ENCODE measurements at regions not wholly inside any gene's neighbourhood (a gene's known extent, or its start where the extent isn't known, plus 50 kb on each side); places are given as distances from the start of the nearest gene placed in this dataset.

DNA sequence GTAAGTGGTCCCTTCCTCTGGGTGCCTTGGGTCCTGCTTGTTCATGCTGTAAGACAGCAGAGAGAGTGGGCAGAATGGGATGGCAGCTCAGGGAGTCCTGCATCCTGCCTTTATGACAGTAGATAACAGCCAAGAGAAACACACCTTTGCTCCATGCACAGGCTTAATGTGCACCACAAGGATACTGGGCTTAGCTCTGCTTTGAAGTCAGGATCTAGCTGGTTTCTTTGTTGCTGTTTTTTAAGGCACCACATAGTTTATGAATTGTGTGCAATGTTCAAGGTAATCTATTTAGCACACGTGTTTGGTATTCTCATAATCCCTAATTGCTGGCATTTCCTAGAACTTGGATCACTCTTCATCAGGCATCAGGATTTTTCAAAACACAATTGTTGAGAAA lies 239.5 kb upstream of the DCN start:
- H3K36me3 ChIP-seq (ENCODE audit: insufficient read depth, low read depth, low read length) = no peaks in the 10 kb centered on the region
- H3K9me3 ChIP-seq (ENCODE audit: insufficient read depth, low read depth, low read length) = no peaks in the 10 kb centered on the region
- no peak overlapping the region for H3K9ac ChIP-seq (ENCODE audit: low read depth, low read length)
- H3K4me1 ChIP-seq (ENCODE audit: insufficient read depth, low read length) = peaks cover 11% of the 10 kb centered on the region
- no peaks in the 10 kb centered on the region for H3K27me3 ChIP-seq (ENCODE audit: insufficient read depth, low read length)
- H3K27ac ChIP-seq (ENCODE audit: low read length) = no peak overlapping the region
- H3K4me3 ChIP-seq (ENCODE audit: low read length) = no peak overlapping the region

DNA sequence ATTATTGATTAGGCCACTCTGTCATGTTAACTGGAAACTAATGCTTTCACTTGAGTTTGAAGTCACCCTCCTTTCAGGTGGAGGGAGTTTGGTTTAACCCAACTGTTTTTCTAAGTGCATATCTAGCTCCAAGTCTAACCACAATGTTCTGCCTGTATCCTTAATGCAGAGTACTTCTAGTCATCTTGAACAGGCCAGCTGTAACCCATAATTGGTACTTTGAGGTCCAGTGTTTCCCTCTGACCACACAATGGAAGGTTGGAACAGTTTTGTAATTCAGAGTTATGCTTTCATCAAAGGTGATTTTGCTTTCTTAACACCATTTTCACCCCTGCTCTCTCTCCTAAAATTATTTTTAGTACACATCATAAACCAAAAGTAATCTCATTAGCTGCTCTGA lies 237.2 kb upstream of the DCN start:
- H3K9ac ChIP-seq (ENCODE audit: low read depth, low read length) = no peak overlapping the region
- H3K36me3 ChIP-seq (ENCODE audit: insufficient read depth, low read depth, low read length) = no peaks in the 10 kb centered on the region
- peaks cover 12% of the 10 kb centered on the region for H3K4me1 ChIP-seq (ENCODE audit: insufficient read depth, low read length)
- no peaks in the 10 kb centered on the region for H3K27me3 ChIP-seq (ENCODE audit: insufficient read depth, low read length)
- H3K27ac ChIP-seq (ENCODE audit: low read length) = no peak overlapping the region
- no peaks in the 10 kb centered on the region for H3K9me3 ChIP-seq (ENCODE audit: insufficient read depth, low read depth, low read length)
- H3K4me3 ChIP-seq (ENCODE audit: low read length) = no peak overlapping the region

DNA sequence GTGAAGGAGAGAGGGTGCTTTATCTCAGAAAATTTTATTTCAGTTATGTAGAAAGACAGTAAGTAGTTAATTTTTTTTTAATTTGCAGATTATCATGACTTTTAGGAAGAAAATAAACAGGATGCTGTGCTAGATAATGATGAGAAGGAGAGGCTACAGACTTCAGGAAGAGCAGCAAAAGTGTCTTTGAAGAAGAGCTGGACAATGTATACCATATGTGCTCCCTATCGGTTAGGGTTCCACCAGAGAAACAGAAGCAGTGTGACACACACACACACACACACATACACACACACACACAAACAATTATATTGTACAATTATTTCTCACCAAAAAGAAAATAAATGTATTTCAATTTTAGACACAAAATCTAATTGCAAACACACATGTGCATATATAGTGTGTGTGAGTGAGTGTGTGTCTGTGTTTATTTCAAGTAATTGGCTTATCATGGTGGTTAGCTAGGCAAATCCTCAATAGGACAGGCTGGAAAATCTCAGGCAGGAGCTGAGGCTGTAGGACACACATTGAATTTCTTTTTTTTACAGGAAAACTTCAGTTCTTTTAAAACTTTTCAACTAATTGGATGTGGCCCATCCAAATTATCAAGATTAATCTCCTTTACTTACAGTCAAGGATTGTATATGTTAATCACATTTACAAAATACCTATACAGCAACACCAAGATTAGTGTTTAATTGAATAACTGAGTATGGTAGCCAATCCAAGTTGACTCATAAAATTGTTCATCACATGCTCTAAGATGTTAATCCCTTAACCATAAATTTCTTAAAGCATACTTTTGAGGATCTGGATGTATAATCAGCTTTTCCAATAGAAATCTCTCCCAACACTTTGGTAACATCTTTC lies 235.8 kb upstream of the DCN start:
- H3K36me3 ChIP-seq (ENCODE audit: insufficient read depth, low read depth, low read length) = no peaks in the 10 kb centered on the region
- H3K9ac ChIP-seq (ENCODE audit: low read depth, low read length) = no peak overlapping the region
- H3K9me3 ChIP-seq (ENCODE audit: insufficient read depth, low read depth, low read length) = no peaks in the 10 kb centered on the region
- H3K4me3 ChIP-seq (ENCODE audit: low read length) = no peak overlapping the region
- H3K27me3 ChIP-seq (ENCODE audit: insufficient read depth, low read length) = no peaks in the 10 kb centered on the region
- H3K27ac ChIP-seq (ENCODE audit: low read length) = no peak overlapping the region
- peaks cover 21% of the 10 kb centered on the region for H3K4me1 ChIP-seq (ENCODE audit: insufficient read depth, low read length)

DNA sequence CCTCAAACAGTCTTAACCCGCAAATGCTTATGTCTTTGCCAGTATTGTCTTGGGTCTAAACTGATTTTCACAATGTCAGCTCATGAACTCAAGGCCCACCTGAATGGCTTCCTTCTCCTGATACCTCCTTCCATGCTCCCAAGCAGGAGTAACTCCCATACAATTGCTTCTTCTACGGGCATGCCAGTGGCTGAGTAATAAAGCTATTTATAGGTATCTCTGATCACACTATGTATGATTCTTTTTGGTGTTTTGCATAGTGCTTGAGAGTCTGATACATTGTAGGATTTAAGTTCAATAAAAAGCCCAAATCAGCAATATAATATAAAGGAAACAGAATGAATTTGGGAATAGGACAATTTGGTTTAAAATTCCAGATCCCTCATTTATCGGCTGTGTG lies 235.0 kb upstream of the DCN start:
- Histone ChIP-seq H3K36me3 (ENCODE audit: insufficient read depth, low read depth, low read length) (no peaks in the 10 kb centered on the region), H3K27me3 (ENCODE audit: insufficient read depth, low read length) (no peaks in the 10 kb centered on the region), H3K4me1 (ENCODE audit: insufficient read depth, low read length) (peaks cover 14% of the 10 kb centered on the region), H3K9me3 (ENCODE audit: insufficient read depth, low read depth, low read length) (no peaks in the 10 kb centered on the region), H3K9ac (ENCODE audit: low read depth, low read length) (no peak overlapping the region), H3K27ac (ENCODE audit: low read length) (no peak overlapping the region), H3K4me3 (ENCODE audit: low read length) (no peak overlapping the region)

DNA sequence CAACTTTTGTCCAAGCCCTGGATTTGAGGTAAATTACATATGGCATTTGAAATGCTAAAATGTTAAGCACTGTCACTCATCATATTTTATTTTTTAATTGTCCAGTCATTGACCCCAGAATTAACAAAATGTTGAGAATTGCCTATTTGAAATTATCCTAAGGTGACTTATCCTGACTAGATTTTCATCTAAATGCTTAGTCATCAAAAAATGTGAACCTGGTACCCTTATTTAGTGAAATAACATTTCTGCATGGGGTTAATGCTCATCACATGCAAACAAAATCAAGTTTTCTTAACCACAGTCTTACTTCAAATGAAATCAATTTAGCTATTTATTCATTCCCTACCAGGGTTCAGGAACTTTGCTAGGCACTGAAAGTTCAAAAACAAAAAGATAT lies 232.0 kb upstream of the DCN start:
- H3K9me3 ChIP-seq (ENCODE audit: insufficient read depth, low read depth, low read length) = no peaks in the 10 kb centered on the region
- no peaks in the 10 kb centered on the region for H3K36me3 ChIP-seq (ENCODE audit: insufficient read depth, low read depth, low read length)
- H3K4me1 ChIP-seq (ENCODE audit: insufficient read depth, low read length) = peaks cover 14% of the 10 kb centered on the region
- H3K9ac ChIP-seq (ENCODE audit: low read depth, low read length) = no peak overlapping the region
- H3K27me3 ChIP-seq (ENCODE audit: insufficient read depth, low read length) = no peaks in the 10 kb centered on the region
- H3K27ac ChIP-seq (ENCODE audit: low read length) = no peak overlapping the region
- H3K4me3 ChIP-seq (ENCODE audit: low read length) = no peak overlapping the region

DNA sequence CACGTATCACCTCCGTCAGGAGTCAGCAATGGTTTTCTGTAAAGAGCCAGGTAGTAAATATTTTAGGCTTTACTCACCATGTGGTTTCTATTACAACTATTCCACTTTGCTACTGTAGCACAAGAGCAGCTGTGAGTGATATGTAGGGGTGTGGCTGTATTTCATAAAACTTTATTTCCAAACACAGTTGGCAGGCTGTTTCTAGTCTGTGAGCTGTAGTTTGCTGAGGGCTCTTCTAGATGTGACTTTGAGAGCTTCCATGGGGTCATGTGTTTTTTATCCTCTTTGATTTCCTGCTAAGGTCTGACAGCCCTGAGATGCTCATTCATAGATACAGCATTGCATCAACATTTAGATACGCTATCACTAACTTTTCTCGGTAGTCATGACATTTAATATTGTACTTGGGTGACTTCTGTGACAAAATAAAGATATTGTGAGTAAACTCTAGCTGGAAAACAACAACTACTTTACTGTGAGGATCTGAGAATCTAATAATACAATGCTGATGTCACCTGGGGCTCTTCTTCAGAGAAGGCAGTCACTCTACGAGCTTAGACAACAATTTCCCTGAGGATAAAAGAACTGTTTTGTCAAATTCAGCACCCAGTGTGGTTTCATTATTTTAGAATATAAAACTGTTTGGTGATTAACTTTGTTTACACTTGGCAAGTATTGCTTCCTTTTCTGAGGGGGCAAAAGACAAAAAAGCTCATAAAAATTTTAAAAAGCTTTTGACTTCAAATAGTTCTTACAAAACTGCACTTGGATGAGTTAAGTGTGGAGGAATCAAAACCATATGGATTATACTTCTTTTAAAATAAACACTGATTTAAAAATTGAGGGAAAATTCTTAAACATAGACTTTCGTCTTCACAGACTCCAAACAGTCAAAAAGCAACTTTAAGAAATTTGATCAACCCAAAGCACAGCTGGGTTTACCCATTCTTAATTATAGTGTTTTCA lies 231.2 kb upstream of the DCN start:
- no peaks in the 10 kb centered on the region for H3K9me3 ChIP-seq (ENCODE audit: insufficient read depth, low read depth, low read length)
- peaks cover 14% of the 10 kb centered on the region for H3K4me1 ChIP-seq (ENCODE audit: insufficient read depth, low read length)
- H3K4me3 ChIP-seq (ENCODE audit: low read length) = no peak overlapping the region
- H3K27me3 ChIP-seq (ENCODE audit: insufficient read depth, low read length) = no peaks in the 10 kb centered on the region
- no peak overlapping the region for H3K27ac ChIP-seq (ENCODE audit: low read length)
- H3K36me3 ChIP-seq (ENCODE audit: insufficient read depth, low read depth, low read length) = no peaks in the 10 kb centered on the region
- no peak overlapping the region for H3K9ac ChIP-seq (ENCODE audit: low read depth, low read length)

DNA sequence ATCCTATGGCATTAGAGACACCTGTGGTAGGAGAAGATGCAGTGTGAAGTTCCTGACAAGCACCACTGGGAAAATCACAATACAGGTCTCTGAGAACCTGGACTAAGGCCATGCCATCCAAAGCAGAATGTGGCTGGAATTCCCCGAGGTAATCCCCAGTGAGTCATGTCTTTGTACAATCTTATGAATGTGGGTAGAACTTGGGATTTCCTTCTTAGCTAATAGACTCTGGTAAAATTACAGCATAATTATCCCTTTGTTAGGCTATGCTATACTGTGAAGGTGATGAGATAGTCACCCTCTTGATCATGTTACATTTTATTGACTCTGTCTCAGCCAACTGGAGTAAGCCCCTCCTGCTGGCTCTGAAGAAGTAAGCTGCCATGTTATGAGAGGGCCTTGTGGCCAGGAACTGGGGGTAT lies 224.3 kb upstream of the DCN start:
- no peaks in the 10 kb centered on the region for H3K27me3 ChIP-seq (ENCODE audit: insufficient read depth, low read length)
- H3K4me1 ChIP-seq (ENCODE audit: insufficient read depth, low read length) = no peaks in the 10 kb centered on the region
- no peaks in the 10 kb centered on the region for H3K36me3 ChIP-seq (ENCODE audit: insufficient read depth, low read depth, low read length)
- H3K27ac ChIP-seq (ENCODE audit: low read length) = no peak overlapping the region
- H3K9ac ChIP-seq (ENCODE audit: low read depth, low read length) = no peak overlapping the region
- no peak overlapping the region for H3K4me3 ChIP-seq (ENCODE audit: low read length)
- H3K9me3 ChIP-seq (ENCODE audit: insufficient read depth, low read depth, low read length) = no peaks in the 10 kb centered on the region

DNA sequence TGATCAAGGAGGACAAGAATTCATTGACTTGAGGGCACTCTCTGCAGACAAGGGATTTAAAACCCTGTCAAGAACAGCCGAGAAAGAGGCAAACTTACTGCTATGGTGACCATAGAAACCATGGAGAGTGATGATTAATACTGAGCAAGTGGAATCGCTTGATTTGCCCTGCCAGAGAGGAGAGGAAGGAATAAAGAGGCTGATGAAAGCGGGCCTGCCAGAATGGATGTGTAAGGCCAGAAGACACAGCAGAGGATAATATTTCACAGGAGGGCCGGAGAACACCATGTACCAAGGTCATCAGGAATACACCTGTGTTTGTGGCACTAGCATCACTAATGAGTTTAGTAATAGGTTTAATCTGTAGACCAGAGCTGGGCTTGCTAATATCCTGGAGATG lies 221.8 kb upstream of the DCN start:
- no peaks in the 10 kb centered on the region for H3K27me3 ChIP-seq (ENCODE audit: insufficient read depth, low read length)
- H3K9me3 ChIP-seq (ENCODE audit: insufficient read depth, low read depth, low read length) = no peaks in the 10 kb centered on the region
- no peaks in the 10 kb centered on the region for H3K36me3 ChIP-seq (ENCODE audit: insufficient read depth, low read depth, low read length)
- H3K4me1 ChIP-seq (ENCODE audit: insufficient read depth, low read length) = no peaks in the 10 kb centered on the region
- H3K9ac ChIP-seq (ENCODE audit: low read depth, low read length) = no peak overlapping the region
- no peak overlapping the region for H3K4me3 ChIP-seq (ENCODE audit: low read length)
- no peak overlapping the region for H3K27ac ChIP-seq (ENCODE audit: low read length)

DNA sequence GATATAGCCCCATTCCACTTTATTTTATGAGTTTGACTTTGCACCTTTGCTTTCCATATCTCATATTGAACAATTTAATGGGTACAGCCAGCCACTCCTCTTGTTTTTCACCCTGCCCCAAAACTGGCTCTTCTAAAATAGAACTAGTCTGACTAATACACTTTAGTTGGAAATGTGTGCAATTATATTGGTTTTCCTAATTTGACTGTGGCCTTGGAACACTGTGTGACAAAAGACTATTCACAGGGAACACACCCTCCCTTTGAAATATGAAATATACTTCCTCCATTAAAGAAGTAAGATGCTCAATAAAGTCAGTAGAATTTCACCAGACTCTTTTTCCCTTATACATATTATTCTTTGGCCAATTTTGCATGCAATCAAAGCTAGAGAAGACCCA lies 218.6 kb upstream of the DCN start:
- no peak overlapping the region for H3K9ac ChIP-seq (ENCODE audit: low read depth, low read length)
- no peaks in the 10 kb centered on the region for H3K27me3 ChIP-seq (ENCODE audit: insufficient read depth, low read length)
- no peak overlapping the region for H3K4me3 ChIP-seq (ENCODE audit: low read length)
- H3K36me3 ChIP-seq (ENCODE audit: insufficient read depth, low read depth, low read length) = no peaks in the 10 kb centered on the region
- no peaks in the 10 kb centered on the region for H3K4me1 ChIP-seq (ENCODE audit: insufficient read depth, low read length)
- no peaks in the 10 kb centered on the region for H3K9me3 ChIP-seq (ENCODE audit: insufficient read depth, low read depth, low read length)
- no peak overlapping the region for H3K27ac ChIP-seq (ENCODE audit: low read length)

DNA sequence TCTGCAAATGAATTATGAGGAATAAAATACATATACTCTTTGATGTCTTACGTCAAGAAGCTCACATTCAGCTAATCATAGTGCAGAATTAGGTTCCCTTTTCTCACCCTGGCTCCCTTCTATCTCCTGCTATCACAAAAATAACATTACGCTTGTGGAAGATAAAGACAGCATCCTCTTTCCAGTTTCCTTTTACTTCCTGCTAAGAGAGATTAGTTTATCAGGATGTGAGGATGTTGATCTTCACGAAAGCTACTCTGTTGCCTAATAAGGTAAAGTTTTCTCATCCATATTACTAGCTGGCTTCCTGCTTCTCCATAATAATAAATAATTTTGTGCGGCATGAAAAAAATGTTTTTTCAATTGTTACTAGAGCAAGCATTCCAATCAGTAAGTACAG lies 217.7 kb upstream of the DCN start:
- Histone ChIP-seq H3K9me3 (ENCODE audit: insufficient read depth, low read depth, low read length) (peaks cover 1% of the 10 kb centered on the region), H3K36me3 (ENCODE audit: insufficient read depth, low read depth, low read length) (no peaks in the 10 kb centered on the region), H3K4me3 (ENCODE audit: low read length) (no peak overlapping the region), H3K27me3 (ENCODE audit: insufficient read depth, low read length) (no peaks in the 10 kb centered on the region), H3K9ac (ENCODE audit: low read depth, low read length) (no peak overlapping the region), H3K4me1 (ENCODE audit: insufficient read depth, low read length) (no peaks in the 10 kb centered on the region), H3K27ac (ENCODE audit: low read length) (no peak overlapping the region)

DNA sequence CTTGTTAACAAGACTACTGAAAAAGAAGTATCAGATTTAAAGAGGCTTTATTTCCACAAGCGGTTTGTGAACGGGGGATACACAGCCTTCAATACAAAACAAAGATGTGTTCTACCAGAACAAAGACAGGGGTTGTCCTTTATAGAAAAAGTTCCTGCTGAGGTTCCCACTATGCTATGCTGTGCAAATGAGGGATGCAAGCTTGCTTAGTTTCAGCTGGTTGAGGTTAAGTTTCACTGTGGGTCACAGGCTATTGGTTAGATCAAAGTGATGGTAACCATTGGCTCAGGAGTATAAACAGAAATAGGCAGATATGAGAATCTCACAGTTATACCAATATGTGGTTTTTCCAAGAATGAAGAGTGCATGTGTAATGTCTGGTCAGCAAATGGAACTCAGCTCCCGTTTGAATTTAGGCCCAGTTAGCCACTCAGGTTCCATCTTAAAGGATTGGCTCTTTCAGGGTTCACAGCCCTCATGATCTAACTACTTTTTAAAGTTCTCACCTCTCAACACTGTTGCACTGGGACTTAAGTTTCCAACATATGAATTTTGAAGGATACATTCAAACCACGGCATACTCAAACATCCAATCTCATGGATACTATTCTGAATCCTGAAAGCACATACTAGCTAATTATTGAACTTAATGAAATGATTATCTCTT lies 215.4 kb upstream of the DCN start:
- Histone ChIP-seq H3K4me3 (ENCODE audit: low read length) (no peak overlapping the region), H3K27ac (ENCODE audit: low read length) (no peak overlapping the region)

More for the DNA sequence above, 215.4 kb upstream of the DCN start:
- Histone ChIP-seq H3K36me3 (ENCODE audit: insufficient read depth, low read depth, low read length) (no peaks in the 10 kb centered on the region), H3K27me3 (ENCODE audit: insufficient read depth, low read length) (no peaks in the 10 kb centered on the region), H3K4me1 (ENCODE audit: insufficient read depth, low read length) (no peaks in the 10 kb centered on the region), H3K9ac (ENCODE audit: low read depth, low read length) (no peak overlapping the region), H3K9me3 (ENCODE audit: insufficient read depth, low read depth, low read length) (peaks cover 13% of the 10 kb centered on the region)

Measured in iPS-20b (cell line).